HG03342 (cell line): ENCODE measurements at regions not wholly inside any gene's neighbourhood (a gene's known extent, or its start where the extent isn't known, plus 50 kb on each side); places are given as distances from the start of the nearest gene placed in this dataset.

ENCODE experiments used
- ATAC-seq: cut with Tn5 transposase; IDR thresholded peaks from one replicate; pipeline ENCODE4 v1.9.1; 2021; ENCODE audit warnings: mild to moderate bottlenecking, moderate library complexity; ENCODE audit not compliant: unreplicated experiment

- ATAC-seq, result no peak
Measured at GRCh38 chr6:167574431-167575151, 249.7 kb downstream of the TTLL2 start.

DNA sequence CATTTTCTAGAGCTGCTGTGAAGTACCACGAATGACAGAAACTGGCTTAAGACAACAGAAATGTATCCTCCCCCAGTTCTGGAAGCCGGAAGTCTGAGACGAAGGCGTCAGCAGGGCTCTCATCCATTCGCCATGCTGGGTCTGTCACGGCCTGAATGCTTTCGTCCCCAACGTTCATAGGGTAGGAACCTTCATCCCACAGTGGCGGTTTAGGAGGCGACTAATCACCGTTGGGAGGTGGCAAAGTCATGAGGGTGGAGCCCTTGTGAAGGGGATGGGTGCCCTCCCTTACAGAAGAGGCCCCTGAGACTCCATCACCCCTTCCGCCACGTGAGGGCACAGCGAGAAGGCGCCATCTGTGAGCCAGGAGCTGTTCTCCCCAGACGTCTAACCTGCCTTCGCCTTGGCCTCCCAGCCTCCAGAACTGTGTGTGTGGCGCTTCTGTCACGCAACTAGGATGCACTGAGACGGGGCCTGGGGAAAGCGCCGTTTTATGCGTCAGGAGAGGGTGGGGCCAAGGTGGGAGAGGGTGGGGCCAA, 250.3 kb downstream of the TTLL2 start:
- ATAC-seq, result no peak

DNA sequence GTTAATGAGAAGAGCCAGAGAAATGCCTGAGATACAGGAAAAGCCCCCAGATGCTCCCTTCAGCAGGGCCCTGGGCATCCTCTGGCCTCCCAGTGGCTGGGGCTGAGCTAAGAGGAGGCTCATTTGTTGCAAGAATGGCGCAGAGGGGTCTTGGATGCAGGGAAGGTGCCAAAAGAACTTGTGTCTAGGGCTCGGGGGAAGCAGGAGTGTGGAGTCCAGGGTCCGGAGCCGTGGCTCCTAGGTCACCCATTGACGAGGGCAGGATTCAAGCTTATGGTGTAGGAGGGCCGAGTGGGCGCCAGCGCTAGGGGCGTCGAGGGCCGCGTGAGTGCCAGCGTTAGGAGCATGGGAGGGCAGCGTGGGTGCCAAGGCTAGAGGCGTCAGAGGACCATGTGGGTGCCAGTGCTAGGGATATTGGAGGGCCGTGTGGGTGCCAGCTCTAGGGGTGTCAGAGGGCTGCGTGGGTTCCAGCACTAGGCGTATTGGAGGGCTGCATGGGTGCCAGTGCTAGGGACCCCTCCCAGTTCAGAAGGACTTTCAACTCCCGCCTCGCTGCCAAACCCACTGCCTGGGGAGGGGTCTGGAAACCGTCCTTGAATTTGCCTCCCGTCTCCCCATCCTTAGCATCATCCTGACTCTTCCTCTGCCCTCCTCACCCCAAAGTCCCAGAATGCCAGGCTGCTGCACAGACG, 250.5 kb upstream of the AFDN start:
- ATAC-seq, result no peak

GRCh38 chr6:167576828-167577503, 249.7 kb upstream of the AFDN start:
- no peak for ATAC-seq

DNA sequence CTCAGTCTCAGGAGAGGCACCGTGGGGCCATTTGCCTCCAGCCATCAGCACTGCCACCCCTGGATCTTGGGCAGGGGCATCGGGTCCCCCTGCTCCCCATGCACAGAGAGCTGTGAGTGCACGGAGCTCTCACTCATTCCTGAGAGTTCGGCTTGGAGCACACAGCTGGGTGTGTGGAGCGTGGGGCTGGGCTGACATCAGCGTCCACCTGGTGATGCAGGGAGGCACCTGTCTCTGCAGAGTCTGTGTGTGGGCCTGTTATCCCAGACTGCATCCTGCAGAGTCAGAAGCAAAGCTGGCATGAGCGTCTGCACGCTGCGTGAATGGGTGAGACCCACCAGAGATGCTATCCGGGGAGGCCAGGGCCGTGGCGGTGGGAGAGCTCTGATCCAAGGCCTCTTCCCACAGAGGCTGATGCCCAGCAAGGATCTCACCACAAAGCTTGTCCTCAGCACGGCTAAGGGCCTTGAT, 248.8 kb upstream of the AFDN start:
- ATAC-seq, result no peak

GRCh38 chr6:167578371-167578901, 248.3 kb upstream of the AFDN start:
- no peak for ATAC-seq

GRCh38 chr6:167579806-167580618, 246.7 kb upstream of the AFDN start:
- no peak for ATAC-seq

DNA sequence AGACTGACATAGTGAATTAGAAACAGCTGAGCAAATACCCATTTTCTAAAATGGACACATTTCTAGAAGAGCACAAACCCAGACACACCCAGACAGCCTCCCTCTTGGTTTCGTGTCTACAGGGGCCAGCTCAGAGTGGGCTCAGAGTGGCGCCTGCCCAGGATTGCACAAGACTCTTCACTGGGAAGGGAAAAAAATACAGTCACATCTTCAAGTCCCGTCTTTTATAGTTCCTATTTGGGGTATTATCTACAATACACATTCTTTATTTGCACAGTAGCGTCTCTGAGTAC, 246.1 kb upstream of the AFDN start:
- ATAC-seq, result no peak

GRCh38 chr6:167581637-167582036, 245.1 kb upstream of the AFDN start:
- ATAC-seq, result no peak

DNA sequence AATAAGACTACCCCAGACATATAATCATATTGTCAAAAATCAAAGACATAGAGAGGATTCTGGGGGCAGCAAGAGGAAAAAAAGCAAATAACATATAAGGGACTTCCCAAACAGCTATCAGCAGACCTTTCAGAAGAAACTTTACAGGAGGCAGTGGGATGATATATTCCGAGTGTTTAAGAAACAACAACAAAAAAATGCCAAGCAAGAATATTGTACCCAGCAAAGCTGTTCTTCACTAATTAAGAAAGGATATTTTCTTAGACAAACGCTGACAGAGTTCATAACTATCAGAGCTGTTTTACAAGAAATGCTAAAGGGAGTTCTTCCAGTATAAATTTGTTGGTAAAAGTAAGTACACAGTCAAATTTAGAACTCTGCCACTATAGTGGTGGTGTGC, 243.3 kb upstream of the AFDN start:
- ATAC-seq, result no peak

DNA sequence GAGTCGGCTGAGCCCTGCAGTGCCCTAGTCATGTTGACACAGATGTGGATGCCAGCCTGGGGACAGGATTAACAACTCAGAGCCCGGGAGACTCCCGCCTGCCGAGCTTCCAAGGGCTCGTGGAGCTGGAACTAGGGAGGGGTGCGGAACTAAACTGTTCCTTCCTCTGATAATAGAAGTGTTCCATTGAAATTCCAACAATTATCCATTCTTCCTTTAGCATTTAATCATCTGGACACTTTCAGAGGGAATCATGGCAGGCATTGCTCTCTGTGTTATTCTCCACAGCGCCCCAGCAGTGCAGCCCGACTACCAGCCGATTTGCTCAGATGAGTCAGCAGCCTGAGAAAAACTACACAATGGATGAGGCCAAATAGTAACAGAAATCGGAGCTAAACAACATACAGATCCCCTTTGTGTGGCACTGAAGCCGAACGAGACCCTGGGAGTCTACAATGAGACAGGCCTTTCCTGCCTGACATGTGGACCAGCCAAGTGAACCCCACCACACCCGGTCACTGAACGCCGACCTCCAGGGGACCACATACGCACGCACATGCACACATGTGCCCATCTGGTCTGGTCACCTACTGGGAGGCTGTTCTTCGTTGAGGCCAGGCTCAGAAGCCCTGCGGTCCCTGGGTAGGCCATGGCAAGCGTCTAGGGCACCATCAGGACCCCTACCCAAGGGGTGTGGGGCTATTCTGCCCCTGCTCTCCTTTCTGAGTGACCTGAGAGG, 238.4 kb upstream of the AFDN start:
- ATAC-seq, result no peak

DNA sequence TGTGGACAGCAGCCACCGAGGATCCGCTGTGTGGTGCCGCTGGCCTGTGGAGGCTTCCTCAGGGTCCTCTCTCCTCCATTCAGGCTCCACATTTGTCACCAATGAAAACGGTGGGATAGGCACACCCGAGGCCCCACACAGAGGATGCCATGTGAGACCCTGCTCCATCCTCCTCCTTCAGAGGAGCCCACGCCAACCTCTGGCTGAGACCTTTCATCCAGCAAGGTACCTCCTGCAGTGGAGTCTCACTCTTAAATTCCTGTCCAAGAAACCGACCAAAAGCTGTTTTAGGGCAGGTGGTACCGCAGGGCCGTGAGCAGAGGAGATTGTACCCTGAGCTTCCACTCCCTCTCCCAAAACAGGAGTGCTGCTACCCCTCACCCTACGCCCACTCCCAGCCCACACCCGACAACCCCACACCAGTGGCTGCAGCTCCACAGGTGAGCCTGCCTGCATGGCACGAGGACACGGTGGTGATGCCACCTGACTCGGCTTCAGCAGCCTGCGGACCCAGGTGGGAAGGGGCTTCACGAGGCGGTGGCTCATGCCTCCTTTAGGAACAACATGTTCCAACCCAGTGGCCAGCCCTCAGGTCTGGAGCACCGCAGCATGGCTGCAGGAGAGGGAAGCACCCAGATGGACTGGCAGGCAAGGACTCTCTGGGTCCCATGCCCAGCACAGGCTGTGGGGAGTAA, 237.6 kb upstream of the AFDN start:
- ATAC-seq, result no peak

DNA sequence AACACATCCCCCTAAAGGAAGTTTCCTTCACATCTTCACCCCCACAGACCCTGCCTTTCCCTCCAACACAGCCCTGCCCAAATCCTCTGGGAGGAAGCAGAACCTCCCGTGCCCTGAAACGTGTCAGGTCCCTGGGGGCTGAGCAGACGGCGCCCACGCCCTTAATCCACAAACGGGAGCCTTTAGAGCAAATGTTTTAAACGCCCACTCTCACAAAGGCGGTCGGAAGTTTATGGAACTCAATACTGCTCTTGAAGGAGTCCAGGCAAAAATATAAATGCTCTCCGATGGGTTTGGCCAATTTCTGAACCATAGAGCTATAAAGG, 237.1 kb upstream of the AFDN start:
- ATAC-seq, result no peak

GRCh38 chr6:167590193-167590592, 236.5 kb upstream of the AFDN start:
- no peak for ATAC-seq
